Ishikawa (cell line): ENCODE measurements at regions not wholly inside any gene's neighbourhood (a gene's known extent, or its start where the extent isn't known, plus 50 kb on each side); places are given as distances from the start of the nearest gene placed in this dataset.

Experiments used
- CEBPB ChIP-seq: IDR thresholded peaks from 2 replicates; pipeline ENCODE4 v1.6.1; 2012
- CREB1 ChIP-seq: IDR thresholded peaks from 2 replicates; pipeline ENCODE4 v1.6.1; 2012; ENCODE audit warnings: low read depth
- EGR1 ChIP-seq: IDR thresholded peaks from 2 replicates; pipeline ENCODE4 v1.6.1; 2012
- EP300 ChIP-seq: IDR thresholded peaks from 2 replicates; pipeline ENCODE4 v1.6.1; 2012; ENCODE audit warnings: borderline replicate concordance
- FOXM1 ChIP-seq: IDR thresholded peaks from 2 replicates; pipeline ENCODE4 v1.6.1; 2012; ENCODE audit warnings: low read depth, borderline replicate concordance
- NFIC ChIP-seq: IDR thresholded peaks from 2 replicates; pipeline ENCODE4 v1.6.1; 2012
- RAD21 ChIP-seq: IDR thresholded peaks from 2 replicates; pipeline ENCODE4 v1.6.1; 2012; ENCODE audit warnings: low read depth
- TCF12 ChIP-seq: IDR thresholded peaks from 2 replicates; pipeline ENCODE4 v1.6.1; 2012; ENCODE audit warnings: low read depth
- USF1 ChIP-seq: IDR thresholded peaks from 2 replicates; pipeline ENCODE4 v1.6.1; 2012
- YY1 ChIP-seq: IDR thresholded peaks from 2 replicates; pipeline ENCODE4 v1.6.1; 2012; ENCODE audit warnings: low read depth
- ZBTB7A ChIP-seq: IDR thresholded peaks from 2 replicates; pipeline ENCODE4 v1.6.1; 2012; ENCODE audit warnings: low read depth
- TF ChIP-seq, protein P1 (sequence below): IDR thresholded peaks from 2 replicates; pipeline ENCODE4 v1.6.1; 2012; ENCODE audit warnings: low read depth, mild to moderate bottlenecking
- TF ChIP-seq, protein P2 (sequence below): IDR thresholded peaks from 2 replicates; pipeline ENCODE4 v1.6.1; 2012

DNA sequence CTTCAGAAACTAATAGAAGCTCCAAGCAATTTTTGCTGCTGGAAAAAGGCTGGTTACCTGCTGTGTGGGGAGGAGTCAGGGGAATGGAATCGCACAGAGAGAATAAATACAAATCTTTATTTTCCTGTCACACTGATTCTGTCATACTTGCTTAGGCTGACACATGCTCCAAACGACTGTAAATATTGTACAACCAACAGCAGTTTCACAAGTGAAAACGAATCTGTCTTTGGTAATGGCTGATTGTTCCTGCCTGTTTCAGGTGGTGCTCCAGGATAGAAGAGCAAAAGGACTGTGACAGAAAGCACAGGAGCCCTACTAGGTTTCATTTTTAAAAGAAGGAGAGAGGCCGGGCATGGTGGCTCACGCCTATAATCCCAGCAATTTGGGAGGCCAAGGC is 125.5 kb upstream of the DCLK2 start:
- TF ChIP-seq, protein P1, sequence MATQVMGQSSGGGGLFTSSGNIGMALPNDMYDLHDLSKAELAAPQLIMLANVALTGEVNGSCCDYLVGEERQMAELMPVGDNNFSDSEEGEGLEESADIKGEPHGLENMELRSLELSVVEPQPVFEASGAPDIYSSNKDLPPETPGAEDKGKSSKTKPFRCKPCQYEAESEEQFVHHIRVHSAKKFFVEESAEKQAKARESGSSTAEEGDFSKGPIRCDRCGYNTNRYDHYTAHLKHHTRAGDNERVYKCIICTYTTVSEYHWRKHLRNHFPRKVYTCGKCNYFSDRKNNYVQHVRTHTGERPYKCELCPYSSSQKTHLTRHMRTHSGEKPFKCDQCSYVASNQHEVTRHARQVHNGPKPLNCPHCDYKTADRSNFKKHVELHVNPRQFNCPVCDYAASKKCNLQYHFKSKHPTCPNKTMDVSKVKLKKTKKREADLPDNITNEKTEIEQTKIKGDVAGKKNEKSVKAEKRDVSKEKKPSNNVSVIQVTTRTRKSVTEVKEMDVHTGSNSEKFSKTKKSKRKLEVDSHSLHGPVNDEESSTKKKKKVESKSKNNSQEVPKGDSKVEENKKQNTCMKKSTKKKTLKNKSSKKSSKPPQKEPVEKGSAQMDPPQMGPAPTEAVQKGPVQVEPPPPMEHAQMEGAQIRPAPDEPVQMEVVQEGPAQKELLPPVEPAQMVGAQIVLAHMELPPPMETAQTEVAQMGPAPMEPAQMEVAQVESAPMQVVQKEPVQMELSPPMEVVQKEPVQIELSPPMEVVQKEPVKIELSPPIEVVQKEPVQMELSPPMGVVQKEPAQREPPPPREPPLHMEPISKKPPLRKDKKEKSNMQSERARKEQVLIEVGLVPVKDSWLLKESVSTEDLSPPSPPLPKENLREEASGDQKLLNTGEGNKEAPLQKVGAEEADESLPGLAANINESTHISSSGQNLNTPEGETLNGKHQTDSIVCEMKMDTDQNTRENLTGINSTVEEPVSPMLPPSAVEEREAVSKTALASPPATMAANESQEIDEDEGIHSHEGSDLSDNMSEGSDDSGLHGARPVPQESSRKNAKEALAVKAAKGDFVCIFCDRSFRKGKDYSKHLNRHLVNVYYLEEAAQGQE, result no peak
- TF ChIP-seq EP300, result no peak
- TF ChIP-seq YY1, result no peak
- no peak for TF ChIP-seq EGR1
- TF ChIP-seq NFIC, result no peak
- no peak for TF ChIP-seq USF1
- no peak for TF ChIP-seq TCF12
- TF ChIP-seq ZBTB7A, result no peak
- TF ChIP-seq, protein P2, sequence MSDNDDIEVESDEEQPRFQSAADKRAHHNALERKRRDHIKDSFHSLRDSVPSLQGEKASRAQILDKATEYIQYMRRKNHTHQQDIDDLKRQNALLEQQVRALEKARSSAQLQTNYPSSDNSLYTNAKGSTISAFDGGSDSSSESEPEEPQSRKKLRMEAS, result no peak
- TF ChIP-seq FOXM1, result no peak
- no peak for TF ChIP-seq CEBPB
- TF ChIP-seq RAD21, result no peak
- TF ChIP-seq CREB1, result no peak
